ENCODE measurements at regions not wholly inside any gene's neighbourhood (a gene's known extent, or its start where the extent isn't known, plus 50 kb on each side); places are given as distances from the start of the nearest gene placed in this dataset.

DNA sequence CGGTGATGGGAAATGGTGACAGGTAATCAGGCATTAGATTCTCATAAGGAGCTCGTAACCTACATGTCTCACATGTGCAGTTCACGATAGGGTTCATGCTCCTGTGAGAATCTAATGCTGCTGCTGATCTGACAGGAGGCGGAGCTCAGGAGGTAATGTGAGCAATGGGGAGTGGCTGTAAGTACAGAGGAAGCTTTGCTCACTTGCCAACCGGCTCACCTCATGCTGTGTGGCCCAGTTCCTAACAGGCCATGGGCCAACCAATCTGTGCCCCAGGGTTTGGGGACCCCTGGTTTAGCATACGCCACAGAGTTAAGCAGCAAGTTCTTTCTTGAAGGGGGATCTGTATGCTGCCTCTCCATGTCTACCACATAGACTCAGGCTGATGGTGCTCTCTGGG, 133.1 kb downstream of the IQUB start:
- Histone ChIP-seq H3K4me2 (ENCODE audit: insufficient read depth, low read length) (no peak overlapping the region), H3K4me1 (replicated peaks in 1 of 2; ENCODE audit: control insufficient read depth in 2 of 2, insufficient read depth in 2 of 2, low read length in 2 of 2) (no peaks in the 10 kb centered on the region), H2AFZ (ENCODE audit: low read depth, low read length) (no peak overlapping the region), H4K20me1 (replicated peaks; ENCODE audit: control insufficient read depth, insufficient read depth, low read length) (no peaks in the 10 kb centered on the region), H3K9me1 (ENCODE audit: control insufficient read depth, insufficient read depth, low read length) (no peaks in the 10 kb centered on the region), H3K79me2 (ENCODE audit: control insufficient read depth, insufficient read depth, low read length) (no peaks in the 10 kb centered on the region), H3K4me3 (no peak overlapping the region), H3K9ac (ENCODE audit: insufficient read depth in 1 of 2, low read depth in 2 of 2, low read length in 2 of 2) (no peak overlapping the region), H3K36me3 (ENCODE audit: control insufficient read depth, insufficient read depth, low read length) (no peaks in the 10 kb centered on the region), H3K27ac (ENCODE audit: extremely low read depth, low read depth, low read length) (no peak overlapping the region), H3K27me3 (ENCODE audit: control insufficient read depth in 2 of 2, insufficient read depth in 2 of 2, low read length in 2 of 2) (no peaks in the 10 kb centered on the region), H3K9me3 (replicated peaks; ENCODE audit: control insufficient read depth, insufficient read depth, low read depth, low read length) (no peaks in the 10 kb centered on the region)
- POLR2A ChIA-PET, result interaction anchor here (0.6 kb wide), 1 partner anchor 19 kb away, joined by 3 read pairs; no protein-coding TSS in a partner anchor
- DNase-seq (ENCODE audit: extremely low read depth in 1 of 4, low spot score in 3 of 4) (peak in 1 of 4 experiments; percentile 9), ATAC-seq (no peak), FAIRE-seq (no peak)
- 0% methylated on average over 6 of the region's 6 CpGs for WGBS (ENCODE audit: insufficient coverage, low coverage, missing lambda C conversion rate)
- no peak for TF ChIP-seq TBL1XR1 (IDR thresholded peaks at IDR 0.05; ENCODE audit: low read length in 2 of 2)
- no peak for TF ChIP-seq STAT5A (IDR thresholded peaks at IDR 0.05; ENCODE audit: borderline replicate concordance, low read length)
- no peak for TF ChIP-seq TOE1 (IDR thresholded peaks at IDR 0.05; ENCODE audit: borderline replicate concordance)
- no peak for TF ChIP-seq TOE1 (CRISPR knock-in tag; IDR thresholded peaks at IDR 0.05; ENCODE audit: borderline replicate concordance, low read depth)
- no peak for TF ChIP-seq ZNF263 (CRISPR knock-in tag; IDR thresholded peaks at IDR 0.05; ENCODE audit: borderline replicate concordance)
- TF ChIP-seq KDM5B (IDR thresholded peaks at IDR 0.05; ENCODE audit: insufficient replicate concordance, low read depth, low read length), result no peak
- TF ChIP-seq, protein P1, sequence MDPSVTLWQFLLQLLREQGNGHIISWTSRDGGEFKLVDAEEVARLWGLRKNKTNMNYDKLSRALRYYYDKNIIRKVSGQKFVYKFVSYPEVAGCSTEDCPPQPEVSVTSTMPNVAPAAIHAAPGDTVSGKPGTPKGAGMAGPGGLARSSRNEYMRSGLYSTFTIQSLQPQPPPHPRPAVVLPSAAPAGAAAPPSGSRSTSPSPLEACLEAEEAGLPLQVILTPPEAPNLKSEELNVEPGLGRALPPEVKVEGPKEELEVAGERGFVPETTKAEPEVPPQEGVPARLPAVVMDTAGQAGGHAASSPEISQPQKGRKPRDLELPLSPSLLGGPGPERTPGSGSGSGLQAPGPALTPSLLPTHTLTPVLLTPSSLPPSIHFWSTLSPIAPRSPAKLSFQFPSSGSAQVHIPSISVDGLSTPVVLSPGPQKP (CRISPR knock-in tag; IDR thresholded peaks at IDR 0.05), result no peak
- TF ChIP-seq POLR2G (IDR thresholded peaks at IDR 0.05; ENCODE audit: low read depth, low read length), result no peak
- no peak for TF ChIP-seq KLF1 (tag; IDR thresholded peaks at IDR 0.05)
- no peak for TF ChIP-seq MED1 (CRISPR knock-in tag; IDR thresholded peaks at IDR 0.05; ENCODE audit: borderline replicate concordance)
- no peak for TF ChIP-seq KLF6 (CRISPR knock-in tag; IDR thresholded peaks at IDR 0.05; ENCODE audit: borderline replicate concordance)
- TF ChIP-seq ZNF23 (CRISPR knock-in tag; IDR thresholded peaks at IDR 0.05), result no peak
- TF ChIP-seq ZNF134 (CRISPR knock-in tag; conservative IDR thresholded peaks at IDR 0.05), result no peak
- TF ChIP-seq GTF2A2 (tag; IDR thresholded peaks at IDR 0.05), result no peak
- in situ Hi-C loops (cut with MboI), result no loop called here
- no TSS peak for BruUV-seq (replicated peaks)
- CTCF ChIA-PET (ENCODE audit: low intra/inter-chr PET ratio), result no interaction called here
- intact Hi-C loops (cut with micrococcal nuclease), result no loop called here
